Tibial nerve (tissue), 4 donors: ENCODE measurements at regions not wholly inside any gene's neighbourhood (a gene's known extent, or its start where the extent isn't known, plus 50 kb on each side); places are given as distances from the start of the nearest gene placed in this dataset.

Source experiments
- DNase-seq, 2 donors: peaks; one replicate each; pipeline ENCODE4 v3.0.0-alpha.2; 2019; ENCODE audit warnings: low spot score in 2 of 2
- H3K27ac ChIP-seq, 4 donors: fragments of 200-600 bp; sonication (generic) in 3 of 4; one replicate each; pipeline ENCODE4 v1.5.1; 2017 to 2019; ENCODE audit warnings: mild to moderate bottlenecking in 1 of 4
- H3K27me3 ChIP-seq, 2 donors: fragments of 200-600 bp; sonication (generic) in 1 of 2; one replicate each; pipeline versions ENCODE4 v1.5.1 to v1.6.0; 2017 to 2019
- H3K36me3 ChIP-seq, 3 donors: fragments of 200-600 bp; sonication (generic); one replicate each; pipeline ENCODE4 v1.5.1; 2018 to 2019
- H3K4me1 ChIP-seq, 4 donors: fragments of 200-600 bp; sonication (generic) in 3 of 4; one replicate each; pipeline ENCODE4 v1.5.1; 2017 to 2019
- H3K4me3 ChIP-seq, 4 donors: fragments of 200-600 bp; sonication (generic) in 3 of 4; one replicate each; pipeline ENCODE4 v1.5.1; 2017 to 2019; ENCODE audit warnings: mild to moderate bottlenecking in 1 of 4, moderate library complexity in 1 of 4
- H3K9me3 ChIP-seq, 4 donors: fragments of 200-600 bp; sonication (generic) in 3 of 4; one replicate each; pipeline ENCODE4 v1.5.1; 2017 to 2019
- CTCF ChIP-seq, 5 experiments: fragments of 200-600 bp in 3 of 5; fragments of 450-650 bp in 2 of 5; sonication (generic) in 3 of 5; IDR thresholded peaks; one replicate each; pipeline ENCODE4 v1.5.1; 2016 to 2019; ENCODE audit warnings: antibody characterized with exemption in 5 of 5, mild to moderate bottlenecking in 3 of 5, moderate library complexity in 2 of 5
- EP300 ChIP-seq, 2 donors: sonication (generic); formaldehyde crosslinking; IDR thresholded peaks; one replicate each; pipeline ENCODE4 v1.6.1; 2017; ENCODE audit warnings: antibody characterized with exemption in 2 of 2, mild to moderate bottlenecking in 1 of 2
- POLR2A ChIP-seq, 2 donors: fragments of 450-650 bp; IDR thresholded peaks; one replicate each; pipeline ENCODE4 v1.6.1; 2017; ENCODE audit warnings: antibody characterized with exemption in 2 of 2, mild to moderate bottlenecking in 2 of 2, moderate library complexity in 2 of 2
- WGBS, 2 donors: methylation state at CpG; one replicate each; pipeline ENCODE4 v1.1.5; 2018; 5-methylcytosine and 5-hydroxymethylcytosine counted together

DNA sequence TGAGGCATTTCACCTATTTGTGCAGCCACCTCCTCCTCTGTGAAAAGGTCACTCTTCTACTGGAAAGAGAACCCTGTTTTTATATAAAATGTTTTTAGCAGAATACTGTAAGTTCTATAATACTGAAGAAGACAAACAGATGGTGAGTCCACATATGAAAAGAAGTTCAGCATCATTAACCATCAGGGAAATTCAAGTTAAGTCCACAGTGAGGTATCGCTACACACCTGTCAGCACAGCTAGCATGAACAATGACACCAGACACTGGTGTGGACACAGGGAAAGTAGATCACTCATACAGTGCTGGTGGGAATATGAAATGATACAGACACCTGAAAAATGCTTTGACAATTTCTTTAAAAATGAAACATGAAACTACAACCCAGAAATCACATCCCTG is 133.0 kb downstream of the MAD2L1 start:
- Histone ChIP-seq H3K27me3 (no peaks in the 10 kb centered on the region), H3K36me3 (no peaks in the 10 kb centered on the region), H3K4me1 (peaks cover 0 to 5% (median 1%) of the 10 kb centered on the region in 4 donors), H3K9me3 (no peaks in the 10 kb centered on the region), H3K27ac (no peak overlapping the region), H3K4me3 (no peak overlapping the region)
- TF ChIP-seq POLR2A (IDR thresholded peaks at IDR 0.05): no peak
- no peak for TF ChIP-seq CTCF (IDR thresholded peaks at IDR 0.05)
- no peak for TF ChIP-seq EP300 (IDR thresholded peaks at IDR 0.05)
- 95 to 100% methylated on average over 1 of the region's 1 CpG for whole genome bisulfite sequencing, 2 donors
- DNase-seq: no peak

- H3K27me3 ChIP-seq: no peaks in the 10 kb centered on the region
- H3K27ac ChIP-seq: no peak overlapping the region
- H3K36me3 ChIP-seq: no peaks in the 10 kb centered on the region
- no peak overlapping the region for H3K4me3 ChIP-seq
- 87 to 91% methylated on average over 2 of the region's 2 CpGs for WGBS, 2 donors
- H3K4me1 ChIP-seq: no peaks in the 10 kb centered on the region
- TF ChIP-seq CTCF (IDR thresholded peaks at IDR 0.05) (no peak), EP300 (IDR thresholded peaks at IDR 0.05) (no peak), POLR2A (IDR thresholded peaks at IDR 0.05) (no peak)
- DNase-seq: no peak
- no peaks in the 10 kb centered on the region for H3K9me3 ChIP-seq
Observed at GRCh38 chr4:119932277-119932676, 134.4 kb downstream of the MAD2L1 start.

DNA sequence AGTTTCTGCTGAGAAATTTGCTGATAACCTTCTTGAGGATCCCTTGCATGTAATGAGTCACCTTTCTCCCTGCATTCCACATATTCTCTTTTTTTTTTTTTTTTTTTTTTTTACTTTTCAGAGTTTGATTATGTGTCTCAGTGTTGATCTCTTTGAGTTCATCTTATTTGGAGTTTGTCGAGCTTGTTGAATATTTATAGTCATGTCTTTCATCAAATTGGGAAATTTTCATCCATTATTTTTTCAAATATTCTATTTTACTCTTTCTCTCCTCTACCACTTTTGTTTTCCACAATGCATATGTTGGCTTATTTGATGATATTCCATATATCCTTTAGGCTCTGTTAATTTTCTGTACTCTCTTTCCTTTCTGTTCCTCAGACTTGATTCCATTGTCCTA is 136.1 kb downstream of the MAD2L1 start:
- Histone ChIP-seq H3K27ac (no peak overlapping the region), H3K4me1 (no peaks in the 10 kb centered on the region), H3K27me3 (no peaks in the 10 kb centered on the region), H3K9me3 (no peaks in the 10 kb centered on the region), H3K36me3 (no peaks in the 10 kb centered on the region), H3K4me3 (no peak overlapping the region)
- 74 to 88% methylated on average over 1 of the region's 1 CpG for WGBS, 2 donors
- TF ChIP-seq POLR2A (IDR thresholded peaks at IDR 0.05) (no peak), EP300 (IDR thresholded peaks at IDR 0.05) (no peak), CTCF (IDR thresholded peaks at IDR 0.05) (no peak)
- no peak for DNase-seq

DNA sequence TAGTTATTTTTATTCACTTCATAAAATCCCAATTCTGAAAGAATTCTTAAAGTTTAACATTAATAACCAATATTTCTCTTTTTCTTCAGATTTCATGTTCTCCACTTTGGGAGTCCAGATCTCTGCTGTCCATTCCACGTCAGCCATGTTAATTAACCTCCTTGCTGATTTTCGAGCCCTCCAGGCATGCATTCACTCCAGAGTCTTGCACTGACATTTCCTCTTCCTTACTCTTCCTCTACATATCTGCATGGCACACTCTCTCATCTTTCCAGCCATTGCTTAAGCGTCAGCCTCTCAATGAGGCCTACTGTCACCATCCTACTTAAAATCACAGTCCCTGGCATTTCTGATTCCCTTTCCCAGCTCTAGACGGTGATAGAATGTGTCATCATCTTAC is 144.8 kb downstream of the MAD2L1 start:
- DNase-seq: no peak
- TF ChIP-seq CTCF (IDR thresholded peaks at IDR 0.05) (no peak), EP300 (IDR thresholded peaks at IDR 0.05) (no peak), POLR2A (IDR thresholded peaks at IDR 0.05) (no peak)
- no peaks in the 10 kb centered on the region for H3K4me1 ChIP-seq
- H3K4me3 ChIP-seq: no peak overlapping the region
- no peaks in the 10 kb centered on the region for H3K36me3 ChIP-seq
- H3K9me3 ChIP-seq: no peaks in the 10 kb centered on the region
- 80 to 83% methylated on average over 4 of the region's 4 CpGs for WGBS, 2 donors
- no peak overlapping the region for H3K27ac ChIP-seq
- H3K27me3 ChIP-seq: no peaks in the 10 kb centered on the region

GRCh38 chr4:119906277-119906676 is 160.4 kb downstream of the MAD2L1 start:
- no peak overlapping the region for H3K4me3 ChIP-seq
- no peaks in the 10 kb centered on the region for H3K36me3 ChIP-seq
- TF ChIP-seq CTCF (IDR thresholded peaks at IDR 0.05) (no peak), EP300 (IDR thresholded peaks at IDR 0.05) (no peak), POLR2A (IDR thresholded peaks at IDR 0.05) (no peak)
- WGBS, 2 donors: 91 to 93% methylated on average over 6 of the region's 6 CpGs
- peaks cover 0 to 7% (median 3%) of the 10 kb centered on the region in 4 donors for H3K9me3 ChIP-seq
- H3K27me3 ChIP-seq: no peaks in the 10 kb centered on the region
- H3K4me1 ChIP-seq: no peaks in the 10 kb centered on the region
- H3K27ac ChIP-seq: no peak overlapping the region
- DNase-seq: no peak
